ENCODE measurements at regions not wholly inside any gene's neighbourhood (a gene's known extent, or its start where the extent isn't known, plus 50 kb on each side); places are given as distances from the start of the nearest gene placed in this dataset.

DNA sequence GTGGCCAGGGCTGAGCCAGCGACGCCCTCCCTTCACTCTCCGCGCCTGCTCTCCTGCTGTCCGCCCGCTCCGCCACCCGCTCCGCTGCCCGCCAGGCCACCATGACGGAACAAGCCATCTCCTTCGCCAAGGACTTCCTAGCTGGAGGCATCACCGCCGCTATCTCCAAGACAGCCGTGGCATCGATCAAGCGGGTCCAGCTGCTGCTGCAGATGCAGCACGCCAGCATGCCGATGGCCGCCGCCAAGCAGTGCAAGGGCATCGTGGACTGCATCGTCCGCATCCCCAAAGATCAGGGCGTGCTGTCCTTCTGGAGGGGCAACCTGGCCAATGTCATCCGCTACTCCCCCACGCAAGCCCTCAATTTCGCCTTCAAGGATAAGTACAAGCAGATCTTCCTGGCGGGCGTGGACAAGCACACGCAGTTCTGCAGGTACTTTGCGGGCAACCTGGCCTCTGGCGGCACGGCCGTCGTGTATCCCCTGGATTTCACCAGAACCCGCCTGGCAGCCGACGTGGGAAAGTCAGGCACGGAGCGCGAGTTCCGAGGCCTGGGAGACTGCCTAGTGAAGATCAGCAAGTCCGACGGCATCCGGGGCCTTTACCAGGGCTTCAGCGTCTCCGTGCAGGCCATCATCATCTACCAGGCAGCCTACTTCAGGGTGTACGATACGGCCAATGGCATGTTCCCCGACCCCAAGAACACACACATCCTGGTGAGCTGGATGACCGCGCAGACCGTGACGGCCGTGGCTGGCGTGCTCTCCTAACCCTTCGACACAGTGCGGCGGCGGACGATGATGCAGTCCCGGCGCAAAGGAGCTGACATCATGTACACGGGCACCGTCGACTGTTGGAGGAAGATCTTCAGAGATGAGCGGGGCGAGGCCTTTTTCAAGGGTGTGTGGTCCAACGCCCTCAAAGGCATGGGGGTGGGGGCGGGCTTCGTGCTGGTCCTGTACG lies 1130.4 kb upstream of the ACO1 start:
- H3K56ac ChIP-seq (ENCODE audit: extremely low read depth, insufficient read depth, low read length): no peak overlapping the region
- no peak overlapping the region for H3K9ac ChIP-seq (ENCODE audit: low read depth, low read length)
- no peaks in the 10 kb centered on the region for H3K27me3 ChIP-seq (ENCODE audit: control insufficient read depth, insufficient read depth, low read length)
- dilution Hi-C loops (cut with HindIII; ENCODE audit: low sequenced_read_pairs, unreplicated experiment): no loop called here
- DNase-seq: no peak
- no peak overlapping the region for H3K4ac ChIP-seq (ENCODE audit: low read depth, low read length)
- CTCF ChIA-PET: no interaction called here
- in situ Hi-C loops (cut with MboI; ENCODE audit: low sequenced_read_pairs): no loop called here
- no peaks in the 10 kb centered on the region for H3K36me3 ChIP-seq (ENCODE audit: control insufficient read depth, insufficient read depth, low read length)
- no peaks in the 10 kb centered on the region for H4K20me1 ChIP-seq (ENCODE audit: insufficient read depth, low read length)
- peaks cover 11% of the 10 kb centered on the region; the same call in 1 of the 2 replicates for H3K9me3 ChIP-seq (ENCODE audit: control insufficient read depth, insufficient read depth, low read length)
- no peak overlapping the region for H3K4me3 ChIP-seq (ENCODE audit: insufficient read depth, low read depth, low read length)
- H4K91ac ChIP-seq (ENCODE audit: insufficient read depth, low read depth, low read length): no peak overlapping the region
- H2AK9ac ChIP-seq (replicated peaks; ENCODE audit: low read depth, low read length, poor library complexity): no peak overlapping the region
- no peak overlapping the region for H3K23ac ChIP-seq (ENCODE audit: low read depth, low read length)
- H3K79me1 ChIP-seq (ENCODE audit: low read depth in 1 of 2, low read length in 2 of 2): no peaks in the 10 kb centered on the region
- no peak overlapping the region for H2BK5ac ChIP-seq (ENCODE audit: low read depth, low read length, poor library complexity, severe bottlenecking)
- no peak overlapping the region for H3K4me2 ChIP-seq (ENCODE audit: low read depth, low read length)
- H3K14ac ChIP-seq (replicated peaks; ENCODE audit: low read depth, low read length): no peak overlapping the region
- H2BK120ac ChIP-seq (ENCODE audit: low read depth, low read length): no peak overlapping the region
- 92% methylated on average over 37 of the region's 73 CpGs; no CpG with 5 or more reads in 1 of the 2 experiments for WGBS, 2 experiments (ENCODE audit: extremely low coverage in 2 of 2, insufficient read length in 1 of 2)
- no peak overlapping the region for H2AK5ac ChIP-seq (ENCODE audit: low read depth, low read length)
- H3K9me1 ChIP-seq (ENCODE audit: insufficient read depth, low read length): no peaks in the 10 kb centered on the region
- intact Hi-C loops (cut with micrococcal nuclease): no loop called here
- H2BK15ac ChIP-seq (ENCODE audit: low read depth, low read length): no peak overlapping the region
- POLR2A ChIA-PET (ENCODE audit: unreplicated experiment): no interaction called here
- ATAC-seq (ENCODE audit: low read depth): no peak
- H2BK20ac ChIP-seq (ENCODE audit: low read depth, low read length): no peak overlapping the region
- BruUV-seq (replicated peaks): no TSS peak
- no peak overlapping the region for H3K18ac ChIP-seq (ENCODE audit: low read depth, low read length)
- no peak overlapping the region for H3K27ac ChIP-seq (ENCODE audit: insufficient read depth, low read length)
- TF ChIP-seq MAFK (IDR thresholded peaks at IDR 0.05; ENCODE audit: low read depth, low read length): no peak
- peak overlapping the region; percentile 23 for H2AFZ ChIP-seq (replicated peaks; ENCODE audit: low read length, poor library complexity)
- no peak overlapping the region for H4K5ac ChIP-seq (ENCODE audit: low read depth, low read length)
- H3K4me1 ChIP-seq (ENCODE audit: control insufficient read depth, insufficient read depth, low read length): no peaks in the 10 kb centered on the region
- H4K8ac ChIP-seq (ENCODE audit: low read depth in 2 of 2, low read length in 2 of 2): no peak overlapping the region
